ENCODE measurements at regions not wholly inside any gene's neighbourhood (a gene's known extent, or its start where the extent isn't known, plus 50 kb on each side); places are given as distances from the start of the nearest gene placed in this dataset.

- DNase-seq (ENCODE audit: low read depth) = no peak
These were observed 662.4 kb downstream of the GALR1 start for GRCh38 chr18:77911971-77912605.

- no peak for DNase-seq (ENCODE audit: low read depth)
These were observed 669.1 kb downstream of the GALR1 start for GRCh38 chr18:77918730-77919129.

DNA sequence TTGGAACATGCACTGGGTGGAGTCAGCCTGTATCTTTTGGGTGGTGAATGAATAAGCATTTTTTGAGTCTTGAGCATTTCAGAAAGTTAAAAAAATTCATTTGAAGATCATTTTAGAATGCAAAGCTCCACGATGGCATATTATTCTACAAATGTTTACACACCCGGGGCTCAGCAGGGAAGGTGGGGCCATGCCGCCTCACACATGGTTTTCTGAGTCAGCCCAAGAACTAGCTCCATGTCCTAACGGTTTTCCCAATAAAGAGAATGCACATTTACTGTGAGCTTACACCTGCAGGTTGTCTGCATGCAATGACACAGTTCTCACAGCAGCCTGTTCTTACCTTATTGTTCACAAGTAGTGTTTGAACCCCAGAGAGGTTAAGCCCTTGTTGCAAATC lies 670.3 kb downstream of the GALR1 start:
- DNase-seq (ENCODE audit: low read depth) = no peak

- DNase-seq (ENCODE audit: low read depth) = no peak
These were observed 685.7 kb downstream of the GALR1 start for GRCh38 chr18:77935342-77935741.

DNA sequence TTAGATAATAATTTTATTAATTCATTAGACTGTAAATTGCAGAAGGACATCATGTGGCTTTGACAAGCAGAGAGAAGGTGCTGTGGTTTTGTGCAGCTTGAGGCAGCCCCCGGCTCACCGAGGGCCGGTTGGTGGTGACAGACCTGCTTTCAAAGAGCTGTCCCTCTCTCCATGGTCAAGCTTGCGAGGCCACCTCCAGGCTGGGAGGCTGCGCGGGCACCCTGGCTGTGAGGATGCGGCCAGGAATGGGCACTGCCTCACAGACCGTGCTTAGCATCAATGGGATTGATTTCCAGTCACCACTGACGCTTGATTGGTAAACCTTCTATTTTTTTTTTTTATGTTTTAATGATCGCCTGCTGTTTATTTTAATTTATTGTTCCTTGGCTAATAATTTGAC lies 690.9 kb downstream of the GALR1 start:
- no peak for DNase-seq (ENCODE audit: low read depth)

DNA sequence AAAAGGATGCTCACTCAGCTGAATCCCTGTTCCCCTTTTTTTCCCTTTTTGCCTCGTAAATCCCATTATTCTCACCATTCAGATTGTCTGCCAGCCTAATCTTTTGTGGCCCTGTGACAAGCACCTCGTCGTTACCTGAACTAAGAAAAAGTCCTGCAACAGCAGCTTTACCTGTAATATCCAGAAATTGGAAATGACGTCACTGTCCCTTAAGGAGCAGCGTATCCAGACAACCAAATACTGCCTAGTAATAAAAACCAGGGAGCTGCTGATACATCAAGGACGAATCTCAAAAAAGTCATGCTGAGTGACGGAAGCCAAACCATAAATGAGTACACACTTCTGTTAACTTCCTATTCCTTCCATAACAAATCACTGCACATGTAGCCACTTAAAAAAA lies 694.9 kb downstream of the GALR1 start:
- DNase-seq (ENCODE audit: low read depth) = no peak

DNA sequence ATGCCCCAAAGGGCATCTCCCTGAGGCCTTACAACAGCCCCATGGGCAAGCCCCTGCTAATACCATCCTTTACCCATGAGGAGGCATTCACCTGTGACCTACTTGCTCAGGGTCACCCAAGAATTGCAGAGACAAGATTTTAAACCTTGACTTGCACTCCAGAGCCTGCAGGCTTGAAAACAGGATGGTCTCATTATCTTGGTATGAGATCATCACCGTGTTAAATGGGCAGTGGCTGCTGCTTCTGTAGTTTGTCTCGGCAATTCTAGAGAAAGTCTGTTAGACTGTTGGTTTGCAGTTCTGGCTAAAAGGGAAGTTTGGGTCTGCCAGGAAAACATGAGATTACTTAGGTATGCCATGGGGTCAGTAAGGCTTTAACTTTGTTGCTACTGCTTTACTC lies 698.9 kb downstream of the GALR1 start:
- no peak for DNase-seq (ENCODE audit: low read depth)

GRCh38 chr18:77949355-77949973 lies 699.8 kb downstream of the GALR1 start:
- DNase-seq (ENCODE audit: low read depth) = no peak

- DNase-seq (ENCODE audit: low read depth) = no peak
These were observed 709.6 kb downstream of the GALR1 start for GRCh38 chr18:77959248-77959647.

DNA sequence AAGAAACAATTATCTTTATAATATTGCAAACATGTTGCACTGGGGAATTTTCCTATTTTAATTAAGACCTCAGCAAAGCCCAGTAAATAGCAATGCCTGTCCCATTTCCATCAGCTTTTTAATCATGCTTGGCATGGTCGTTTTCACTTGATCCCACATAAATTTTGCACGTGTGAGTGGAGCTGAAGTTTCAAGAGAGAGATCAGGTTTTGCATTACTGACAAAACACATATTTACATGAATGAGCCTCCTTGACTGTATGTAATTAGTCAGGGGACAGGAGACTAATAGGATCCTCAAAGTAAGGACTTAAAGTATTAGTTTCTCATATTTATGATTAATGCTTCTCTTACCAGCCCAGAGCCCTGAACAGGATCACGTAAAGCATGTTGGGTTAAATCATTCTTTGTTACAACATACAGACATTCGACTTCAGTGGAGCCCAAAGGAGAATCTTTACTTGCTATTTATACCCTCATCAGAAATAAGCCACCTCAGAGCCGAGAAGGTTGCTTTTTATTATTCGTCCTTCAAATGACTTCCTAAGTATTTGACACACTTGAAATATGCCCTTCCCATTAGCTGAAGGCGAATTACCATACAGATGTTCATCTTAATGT lies 711.3 kb downstream of the GALR1 start:
- no peak for DNase-seq (ENCODE audit: low read depth)

- no peak for DNase-seq (ENCODE audit: low read depth)
These were observed 717.4 kb downstream of the GALR1 start for GRCh38 chr18:77967071-77967470.

DNA sequence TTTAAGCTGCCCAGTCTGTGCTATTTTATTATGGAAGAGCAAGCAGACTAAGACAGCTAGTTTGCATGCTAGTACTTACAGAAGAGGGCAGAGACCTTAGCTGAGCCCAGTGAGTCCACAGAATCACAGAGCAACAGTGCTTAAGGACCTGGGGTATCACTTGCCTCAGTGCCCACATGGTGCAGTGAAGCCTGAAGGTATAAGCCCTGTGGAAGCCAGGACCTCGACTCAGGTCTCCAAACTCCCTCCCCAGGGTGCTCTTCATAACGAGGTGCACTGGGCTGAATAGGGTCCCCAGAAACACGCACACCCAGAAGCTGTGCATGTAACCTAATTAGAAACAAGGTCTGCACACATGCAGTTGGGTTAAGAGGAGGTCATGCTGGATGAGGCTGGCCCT lies 718.1 kb downstream of the GALR1 start:
- DNase-seq (ENCODE audit: low read depth) = no peak

GRCh38 chr18:77969972-77970371 lies 720.3 kb downstream of the GALR1 start:
- no peak for DNase-seq (ENCODE audit: low read depth)

DNA sequence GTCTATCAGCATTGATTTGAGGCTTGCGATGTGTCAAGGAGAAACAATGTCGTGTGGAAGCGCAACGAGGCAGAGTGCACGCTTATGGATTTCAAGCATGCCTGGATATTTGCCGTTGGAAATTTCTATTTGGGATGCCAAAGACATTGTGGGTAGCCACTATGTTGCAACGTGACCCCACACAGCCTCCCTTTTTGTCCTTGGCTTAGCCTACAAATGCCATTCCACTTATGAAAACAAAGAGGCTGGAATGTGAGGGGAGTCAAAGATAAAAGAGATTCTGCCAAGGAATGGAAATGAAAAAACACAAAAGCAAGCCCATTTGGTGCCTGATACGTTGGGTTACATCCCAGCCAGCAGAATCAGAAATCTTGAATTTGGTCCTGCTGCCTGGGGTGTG lies 721.2 kb downstream of the GALR1 start:
- no peak for DNase-seq (ENCODE audit: low read depth)

DNA sequence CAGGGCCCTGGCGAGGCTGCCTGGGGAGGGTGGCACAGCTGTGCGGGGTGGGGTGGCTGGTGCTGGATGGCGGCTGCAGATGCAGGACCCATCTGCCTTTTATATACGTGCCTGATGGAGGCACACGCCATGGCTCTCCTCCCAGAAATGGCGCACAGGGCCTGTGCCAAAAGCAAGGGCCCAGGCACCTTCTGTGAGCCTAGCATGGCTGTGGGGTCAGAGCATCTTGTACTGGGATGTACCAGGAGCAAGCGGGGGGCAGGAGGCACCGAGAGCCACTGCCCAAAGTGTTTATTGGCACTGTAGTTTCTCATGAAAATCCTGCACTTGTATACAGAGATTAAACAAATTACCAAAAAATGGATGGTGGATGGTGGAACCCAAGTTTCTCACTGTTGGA lies 724.1 kb downstream of the GALR1 start:
- no peak for DNase-seq (ENCODE audit: low read depth)

DNA sequence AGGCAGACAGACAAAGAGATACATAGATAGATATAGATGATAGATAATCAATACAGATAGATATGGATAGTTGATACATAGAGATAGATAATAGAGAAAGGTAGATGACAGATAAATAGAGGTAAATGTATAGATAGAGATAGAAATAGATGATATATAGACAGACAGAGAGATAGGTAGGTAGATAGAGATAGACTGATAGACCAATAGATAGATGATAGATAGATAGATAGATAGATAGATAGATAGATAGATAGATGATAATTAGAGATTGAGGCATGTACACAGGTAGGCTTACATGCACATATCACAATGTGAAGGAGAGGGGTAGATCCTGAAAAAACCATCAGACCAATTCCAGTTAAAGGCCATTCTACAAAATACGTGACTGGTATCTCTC lies 724.7 kb downstream of the GALR1 start:
- no peak for DNase-seq (ENCODE audit: low read depth)

DNA sequence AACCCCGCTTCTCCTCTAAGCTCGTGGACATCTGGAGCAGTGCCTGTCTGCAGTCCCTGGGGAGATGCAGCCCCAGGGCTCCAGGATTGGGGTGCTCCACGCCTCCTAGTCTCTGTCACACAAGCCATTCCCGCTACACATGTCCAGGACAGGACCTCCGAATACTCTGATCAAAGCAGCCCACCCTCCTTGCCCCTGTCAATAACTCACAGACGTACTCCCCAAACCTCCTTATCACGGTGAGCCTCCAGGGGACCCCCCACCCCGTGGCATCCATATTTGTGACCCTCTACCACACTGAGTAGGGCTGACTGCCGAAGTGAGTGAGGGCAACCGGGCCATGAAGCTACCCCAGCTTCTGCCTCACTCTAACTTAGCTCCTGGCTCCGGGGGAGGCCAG lies 727.7 kb downstream of the GALR1 start:
- DNase-seq (ENCODE audit: low read depth) = no peak

DNA sequence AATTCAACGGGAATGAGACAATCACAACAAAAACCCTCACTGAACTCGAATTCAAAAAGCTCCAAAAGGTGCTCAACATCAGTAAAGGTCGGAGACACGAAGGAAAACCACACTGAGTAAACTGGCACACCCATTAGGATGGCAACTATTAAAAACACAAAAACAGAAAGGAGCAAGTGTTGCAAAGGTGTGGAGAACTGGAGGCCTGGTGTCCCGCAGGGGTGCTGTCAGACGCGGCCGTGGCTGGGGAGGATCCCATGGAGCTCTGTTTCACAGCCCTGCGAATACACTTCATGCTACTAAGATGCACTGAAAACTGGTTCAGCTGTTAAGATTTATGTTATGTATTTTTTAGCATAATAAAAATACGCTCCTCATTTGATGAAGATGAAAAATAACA lies 730.6 kb downstream of the GALR1 start:
- no peak for DNase-seq (ENCODE audit: low read depth)

DNA sequence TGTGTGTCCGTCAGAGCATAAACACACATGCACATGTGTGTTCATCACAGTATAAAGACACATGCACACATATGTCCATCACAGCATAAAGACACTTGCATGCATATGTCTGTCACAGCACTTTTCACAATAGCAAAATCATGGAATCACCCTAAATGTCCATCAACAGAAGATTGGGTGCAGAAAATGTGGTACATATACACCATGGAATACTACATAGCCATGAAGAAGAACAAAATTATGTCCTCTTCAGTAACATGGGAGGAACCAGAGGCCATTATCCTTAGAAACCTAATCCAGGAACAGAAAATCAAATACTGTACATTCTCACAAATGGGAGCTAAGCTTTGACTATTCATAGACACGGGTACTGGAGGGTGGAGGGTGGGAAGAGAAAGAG lies 732.2 kb downstream of the GALR1 start:
- no peak for DNase-seq (ENCODE audit: low read depth)

DNA sequence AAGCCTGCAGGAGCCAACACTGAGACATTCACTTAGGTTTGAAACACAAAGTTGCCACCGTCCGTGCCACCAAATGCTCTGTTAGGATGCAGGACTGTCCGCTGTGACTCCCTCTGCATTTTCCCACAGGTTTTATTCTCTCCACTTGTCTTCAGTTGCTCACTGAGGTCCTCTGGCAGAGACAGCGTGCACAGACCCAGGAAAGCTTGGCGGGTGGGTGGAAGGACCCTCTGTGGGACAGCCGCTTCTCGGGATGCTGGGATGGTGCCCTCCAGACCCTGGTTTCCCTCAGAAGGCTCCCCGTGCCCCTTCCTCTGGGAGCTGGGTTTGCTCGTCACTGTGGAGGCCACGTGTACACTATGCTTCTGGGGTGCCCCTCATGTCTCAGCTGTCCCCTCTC lies 733.6 kb downstream of the GALR1 start:
- DNase-seq (ENCODE audit: low read depth) = no peak

DNA sequence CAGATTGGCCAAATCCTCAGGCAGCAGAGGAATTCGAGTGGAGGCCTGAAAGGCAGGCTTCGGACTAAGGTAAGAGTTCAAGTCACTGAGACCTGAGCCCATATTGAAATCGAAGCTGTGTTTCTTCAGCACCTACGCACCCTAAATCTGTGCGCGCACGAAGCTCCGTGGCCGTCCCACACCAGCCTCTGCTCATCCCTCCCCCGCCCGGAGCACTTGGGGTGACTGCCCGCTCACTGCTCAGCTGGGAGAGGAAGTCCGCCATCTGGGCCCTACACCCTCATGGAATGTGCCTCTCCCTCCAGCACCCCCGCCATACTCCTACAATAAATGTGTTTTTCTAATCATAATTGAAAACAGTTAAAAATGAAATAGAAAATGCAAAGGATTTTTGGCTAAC lies 734.5 kb downstream of the GALR1 start:
- DNase-seq (ENCODE audit: low read depth) = no peak

- DNase-seq (ENCODE audit: low read depth) = no peak
These were observed 735.2 kb downstream of the GALR1 start for GRCh38 chr18:77984833-77985232.

GRCh38 chr18:77985526-77986281 lies 736.1 kb downstream of the GALR1 start:
- no peak for DNase-seq (ENCODE audit: low read depth)
